Erythroblast (primary cell): ENCODE measurements at regions not wholly inside any gene's neighbourhood (a gene's known extent, or its start where the extent isn't known, plus 50 kb on each side); places are given as distances from the start of the nearest gene placed in this dataset.

Experiments used
- GATA1 ChIP-seq: IDR thresholded peaks from 2 replicates; pipeline ENCODE4 v1.6.1; 2011; ENCODE audit warnings: low read depth, mild to moderate bottlenecking, control low read depth, low read length, moderate library complexity
- POLR2A ChIP-seq: IDR thresholded peaks from 2 replicates; pipeline ENCODE4 v1.6.1; 2011; ENCODE audit warnings: mild to moderate bottlenecking, low read length

- TF ChIP-seq POLR2A (no peak), GATA1 (no peak)
Measured at GRCh38 chr2:160924936-160925353, 235.3 kb upstream of the TANK start.
